ENCODE measurements at regions not wholly inside any gene's neighbourhood (a gene's known extent, or its start where the extent isn't known, plus 50 kb on each side); places are given as distances from the start of the nearest gene placed in this dataset.
"Not testable (repeated sequence)": the region's sequence is repeated elsewhere in the genome, so short reads cannot be mapped to it uniquely, and the experiment has no call there.

DNA sequence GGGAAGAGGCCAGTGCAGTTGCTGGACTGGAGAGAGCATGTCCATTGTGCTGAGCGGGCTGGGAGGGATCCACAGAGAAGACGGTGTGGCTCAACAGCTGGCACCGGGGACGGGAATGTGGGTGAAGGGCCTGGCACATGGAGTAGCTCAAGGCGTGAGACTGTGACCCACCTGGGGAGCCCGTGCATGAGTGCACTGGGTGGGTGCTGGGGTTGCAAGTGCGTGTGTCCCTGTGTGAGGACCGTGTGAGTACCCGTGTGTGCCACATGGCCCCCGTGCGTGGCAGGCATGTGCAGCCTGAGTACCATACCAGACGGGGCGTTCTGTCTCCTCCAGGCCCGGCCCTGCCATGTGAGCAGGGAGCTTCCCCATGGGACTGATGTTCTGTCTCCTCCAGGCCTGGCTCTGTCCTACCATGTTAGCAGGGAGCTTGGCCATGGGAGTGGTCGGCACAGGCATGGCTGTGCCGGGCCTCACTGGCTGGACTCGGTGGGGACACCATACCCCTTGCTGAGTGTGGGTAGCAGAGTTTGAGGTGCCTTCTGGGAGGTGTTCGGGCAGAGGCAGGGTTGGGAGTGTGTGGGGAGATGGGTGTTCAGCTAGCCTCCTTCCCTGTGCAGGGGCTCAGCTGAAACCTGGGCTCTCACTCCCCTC lies 234.4 kb downstream of the TMEM121 start:
- TF ChIP-seq, protein P1, sequence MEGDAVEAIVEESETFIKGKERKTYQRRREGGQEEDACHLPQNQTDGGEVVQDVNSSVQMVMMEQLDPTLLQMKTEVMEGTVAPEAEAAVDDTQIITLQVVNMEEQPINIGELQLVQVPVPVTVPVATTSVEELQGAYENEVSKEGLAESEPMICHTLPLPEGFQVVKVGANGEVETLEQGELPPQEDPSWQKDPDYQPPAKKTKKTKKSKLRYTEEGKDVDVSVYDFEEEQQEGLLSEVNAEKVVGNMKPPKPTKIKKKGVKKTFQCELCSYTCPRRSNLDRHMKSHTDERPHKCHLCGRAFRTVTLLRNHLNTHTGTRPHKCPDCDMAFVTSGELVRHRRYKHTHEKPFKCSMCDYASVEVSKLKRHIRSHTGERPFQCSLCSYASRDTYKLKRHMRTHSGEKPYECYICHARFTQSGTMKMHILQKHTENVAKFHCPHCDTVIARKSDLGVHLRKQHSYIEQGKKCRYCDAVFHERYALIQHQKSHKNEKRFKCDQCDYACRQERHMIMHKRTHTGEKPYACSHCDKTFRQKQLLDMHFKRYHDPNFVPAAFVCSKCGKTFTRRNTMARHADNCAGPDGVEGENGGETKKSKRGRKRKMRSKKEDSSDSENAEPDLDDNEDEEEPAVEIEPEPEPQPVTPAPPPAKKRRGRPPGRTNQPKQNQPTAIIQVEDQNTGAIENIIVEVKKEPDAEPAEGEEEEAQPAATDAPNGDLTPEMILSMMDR (IDR thresholded peaks at IDR 0.05; ENCODE audit: low read depth, low read length), result no peak
- no peak overlapping the region for H3K4me3 ChIP-seq (ENCODE audit: low read depth, low read length)

DNA sequence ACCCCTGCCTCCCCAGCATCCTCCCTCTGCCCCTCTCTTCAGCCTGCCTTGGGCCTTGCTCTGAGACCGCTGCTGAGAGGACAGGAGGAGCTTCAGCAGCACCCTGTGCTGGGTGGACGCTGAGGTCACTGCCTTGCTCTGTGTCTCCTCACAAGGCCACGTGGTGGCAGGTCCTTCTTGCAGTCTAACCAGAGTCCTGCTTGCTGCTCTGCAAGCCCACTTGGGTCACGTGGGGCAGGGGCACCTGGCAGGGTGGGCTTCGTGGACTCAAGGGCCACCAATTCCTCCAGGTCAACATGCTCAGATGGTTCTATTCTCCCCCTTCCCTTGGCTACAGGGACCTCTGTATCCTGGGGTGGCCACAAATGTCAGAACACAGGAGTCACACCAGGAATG lies 235.0 kb downstream of the TMEM121 start:
- H3K4me3 ChIP-seq (ENCODE audit: low read depth, low read length), result not testable (repeated sequence)

DNA sequence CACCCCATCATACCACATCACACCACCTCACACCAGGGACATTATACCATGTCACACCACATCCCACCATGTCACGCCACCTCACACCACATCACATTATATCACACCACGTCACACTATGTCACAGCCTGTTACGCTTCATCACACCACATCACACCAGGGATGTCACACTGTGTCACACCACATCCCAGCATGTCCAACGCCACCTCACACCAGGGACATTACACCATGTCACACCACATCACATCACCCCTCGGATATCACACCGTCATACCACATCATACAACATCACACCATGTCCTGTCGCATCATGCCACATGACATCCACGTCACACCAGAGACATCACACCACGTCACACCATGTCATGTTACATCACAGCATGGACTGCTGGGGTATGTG lies 235.5 kb downstream of the TMEM121 start:
- no peak overlapping the region for H3K4me3 ChIP-seq (ENCODE audit: low read depth, low read length)
- TF ChIP-seq, protein P1 (IDR thresholded peaks at IDR 0.05; ENCODE audit: low read depth, low read length), result no peak

DNA sequence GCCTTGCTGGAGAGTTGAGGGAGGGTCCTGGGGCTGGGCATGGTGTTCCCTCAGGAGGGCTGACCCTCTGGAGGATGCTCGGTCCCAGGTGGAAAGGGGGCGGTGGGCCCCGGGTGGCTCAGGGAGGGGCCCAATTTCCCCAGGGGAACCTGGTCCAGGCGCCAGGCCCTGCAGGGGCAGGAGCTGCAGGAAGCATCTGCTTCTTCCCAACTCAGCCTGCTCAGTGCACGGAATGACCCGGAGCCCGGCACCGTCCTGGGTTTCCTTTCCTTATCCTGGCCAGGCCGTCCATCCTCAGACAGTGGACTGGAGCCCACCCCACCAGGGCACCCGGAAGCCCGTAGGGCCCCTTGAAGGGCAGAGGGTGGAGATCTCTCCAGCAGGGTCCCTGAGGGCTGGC lies 235.9 kb downstream of the TMEM121 start:
- not testable (repeated sequence) for H3K4me3 ChIP-seq (ENCODE audit: low read depth, low read length)

DNA sequence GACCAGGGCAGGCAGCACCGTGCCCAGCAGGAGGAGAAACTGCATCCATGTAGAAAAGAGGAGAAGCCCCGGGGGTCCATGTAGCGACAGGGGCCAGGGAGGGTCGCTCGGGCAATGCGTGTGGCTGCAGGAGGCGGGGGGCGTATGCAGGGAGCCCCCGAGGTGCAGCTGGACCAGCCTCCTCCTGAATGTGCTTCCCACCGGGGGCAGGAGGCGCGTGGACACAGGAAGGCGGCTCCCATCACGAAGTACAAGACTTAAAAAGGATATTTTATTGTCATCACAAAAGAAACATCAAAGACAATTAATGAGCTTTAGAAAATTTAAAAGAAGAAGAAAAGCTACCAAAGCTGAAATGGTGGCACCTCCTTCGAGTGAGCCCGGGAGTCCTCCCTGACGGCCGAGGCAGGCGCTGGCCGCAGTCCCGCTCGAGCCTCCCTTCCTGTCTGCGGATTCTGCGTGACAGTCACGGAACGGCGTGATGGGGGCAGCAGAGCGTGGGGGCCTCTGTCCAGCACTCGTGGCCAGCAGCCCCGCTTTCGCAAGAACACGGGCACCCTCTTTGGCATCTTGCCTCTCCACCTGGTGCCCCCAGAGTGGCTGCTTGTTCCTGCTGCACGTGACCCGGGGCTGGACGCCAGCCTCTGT lies 238.0 kb downstream of the TMEM121 start:
- not testable (repeated sequence) for H3K4me3 ChIP-seq (ENCODE audit: low read depth, low read length)

DNA sequence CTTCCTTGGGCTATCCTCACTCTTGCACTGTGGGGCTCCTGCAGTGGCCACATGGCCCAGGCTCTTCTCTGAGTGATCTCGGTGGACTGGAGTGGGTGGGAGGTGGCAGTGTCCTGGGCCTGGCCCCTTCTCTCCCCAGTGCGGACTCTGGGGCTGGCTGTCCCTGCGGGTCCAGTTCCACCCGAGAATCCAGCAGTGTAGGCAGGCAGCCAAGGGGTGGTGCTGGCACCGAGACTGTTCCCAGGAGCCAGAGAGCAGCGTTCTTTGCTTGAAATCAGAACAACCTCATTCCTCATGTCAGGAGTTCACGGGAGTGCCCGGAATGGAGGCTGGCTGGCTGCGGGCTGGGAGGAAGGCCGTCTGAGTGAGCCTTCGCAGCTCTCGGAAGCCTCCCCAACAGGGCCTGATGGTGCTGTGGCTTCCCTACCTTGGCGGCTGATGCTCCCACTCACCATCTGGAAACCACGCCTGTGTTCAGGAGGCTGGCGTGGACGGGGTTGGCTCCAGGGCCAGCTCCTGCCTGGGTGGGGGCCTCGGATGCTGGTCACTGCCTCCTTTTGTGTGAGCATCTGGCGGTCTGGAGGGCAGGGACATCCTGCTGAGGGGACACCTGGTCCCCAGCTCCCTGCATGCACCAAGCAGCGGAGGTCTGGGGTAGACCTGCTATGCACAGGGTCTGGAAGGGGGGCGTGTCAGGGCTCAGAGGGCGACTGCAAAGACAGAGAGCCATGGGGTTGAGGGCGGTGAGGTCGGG lies 238.9 kb downstream of the TMEM121 start:
- not testable (repeated sequence) for H3K4me3 ChIP-seq (ENCODE audit: low read depth, low read length)

DNA sequence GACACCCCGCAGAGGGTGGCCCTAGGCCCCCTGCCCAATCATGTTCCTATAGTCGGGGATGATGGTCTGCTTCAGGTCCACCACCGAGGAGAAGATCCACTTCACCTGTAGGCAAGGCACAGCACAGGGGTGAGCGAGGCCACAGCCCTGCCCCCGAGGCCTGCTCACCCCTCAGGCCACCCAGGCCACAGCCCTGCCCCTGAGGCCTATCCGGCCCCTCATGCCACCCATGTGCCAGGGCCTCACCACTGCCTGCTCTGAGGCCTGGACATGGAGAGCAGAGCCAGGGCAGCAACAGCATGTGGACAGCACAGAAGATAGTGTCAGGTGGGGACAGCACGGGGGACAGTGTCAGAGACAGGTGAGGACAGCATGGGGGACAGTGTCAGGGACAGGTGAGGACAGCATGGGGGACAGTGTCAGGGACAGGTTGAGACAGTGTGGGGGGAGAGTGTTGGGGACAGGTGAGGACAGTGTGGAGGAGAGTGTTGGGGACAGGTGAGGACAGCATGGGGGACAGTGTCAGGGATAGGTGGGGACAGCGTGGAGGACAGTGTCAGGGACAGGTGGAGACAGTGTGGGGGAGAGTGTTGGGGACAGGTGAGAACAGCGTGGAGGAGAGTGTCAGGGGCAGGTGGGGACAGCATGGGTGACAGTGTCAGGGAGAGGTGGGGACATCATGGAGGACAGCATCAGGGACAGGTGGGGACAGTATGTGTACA lies 239.7 kb downstream of the TMEM121 start:
- no peak overlapping the region for H3K4me3 ChIP-seq (ENCODE audit: low read depth, low read length)
- TF ChIP-seq, protein P1 (IDR thresholded peaks at IDR 0.05; ENCODE audit: low read depth, low read length), result no peak

DNA sequence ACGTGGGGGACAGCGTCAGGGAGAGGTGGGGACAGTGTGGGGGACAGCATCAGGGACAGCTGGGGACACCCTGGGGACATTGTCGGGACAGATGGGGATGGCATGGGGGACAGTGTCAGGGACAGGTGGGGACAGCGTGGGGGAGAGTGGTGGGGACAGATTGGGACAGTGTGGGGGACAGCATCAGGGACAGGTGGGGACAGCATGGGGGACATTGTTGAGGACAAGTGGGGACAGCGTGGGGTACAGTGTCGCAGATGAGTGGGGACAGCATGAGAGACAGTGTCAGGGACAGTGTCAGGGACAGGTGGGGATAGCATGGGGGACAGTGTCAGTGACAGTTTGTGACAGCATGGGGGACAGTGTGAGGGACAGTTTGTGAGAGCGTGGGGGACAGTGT lies 240.9 kb downstream of the TMEM121 start:
- TF ChIP-seq, protein P1 (IDR thresholded peaks at IDR 0.05; ENCODE audit: low read depth, low read length), result no peak
- H3K4me3 ChIP-seq (ENCODE audit: low read depth, low read length), result no peak overlapping the region

DNA sequence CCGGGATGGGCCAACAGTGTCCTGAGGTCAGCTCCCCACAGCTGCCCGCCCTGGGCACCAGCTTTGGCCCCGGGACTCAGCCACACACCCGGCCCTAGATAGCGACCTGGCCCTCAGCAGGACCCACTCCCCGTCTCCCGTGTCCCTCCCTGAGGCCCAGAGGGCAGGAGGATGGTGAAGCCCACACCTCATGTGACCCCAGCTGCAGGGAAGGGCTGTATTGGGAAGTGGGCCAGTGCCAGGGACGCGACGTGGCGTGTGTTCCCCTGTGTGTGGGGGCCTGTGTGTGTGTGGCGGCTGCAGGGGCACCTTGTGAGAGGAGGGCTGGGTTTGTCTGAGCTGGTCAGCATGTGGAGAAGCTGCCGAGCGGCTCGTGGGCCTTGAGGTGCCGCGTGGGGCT lies 241.7 kb downstream of the TMEM121 start:
- not testable (repeated sequence) for H3K4me3 ChIP-seq (ENCODE audit: low read depth, low read length)

DNA sequence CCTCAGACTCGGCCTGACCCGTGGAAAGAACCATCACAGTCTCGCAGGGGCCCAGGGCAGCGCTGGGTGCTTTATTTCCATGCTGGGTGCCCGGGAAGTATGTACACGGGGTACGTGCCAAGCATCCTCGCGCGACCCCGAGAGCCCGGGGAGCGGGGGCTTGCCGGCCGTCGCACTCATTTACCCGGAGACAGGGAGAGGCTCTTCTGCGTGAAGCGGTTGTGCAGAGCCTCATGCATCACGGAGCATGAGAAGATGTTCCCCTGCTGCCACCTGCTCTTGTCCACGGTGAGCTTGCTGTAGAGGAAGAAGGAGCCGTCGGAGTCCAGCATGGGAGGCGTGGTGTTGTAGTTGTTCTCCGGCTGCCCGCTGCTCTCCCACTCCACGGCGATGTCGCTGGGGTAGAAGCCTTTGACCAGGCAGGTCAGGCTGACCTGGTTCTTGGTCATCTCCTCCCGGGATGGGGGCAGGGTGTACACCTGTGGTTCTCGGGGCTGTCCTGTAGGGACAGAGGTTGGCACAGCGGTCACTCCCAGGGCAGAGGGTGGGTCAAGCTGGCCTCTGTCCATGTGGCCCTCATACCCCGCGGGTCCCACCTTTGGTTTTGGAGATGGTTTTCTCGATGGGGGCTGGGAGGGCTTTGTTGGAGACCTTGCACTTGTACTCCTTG lies 242.8 kb downstream of the TMEM121 start:
- not testable (repeated sequence) for H3K4me3 ChIP-seq (ENCODE audit: low read depth, low read length)

DNA sequence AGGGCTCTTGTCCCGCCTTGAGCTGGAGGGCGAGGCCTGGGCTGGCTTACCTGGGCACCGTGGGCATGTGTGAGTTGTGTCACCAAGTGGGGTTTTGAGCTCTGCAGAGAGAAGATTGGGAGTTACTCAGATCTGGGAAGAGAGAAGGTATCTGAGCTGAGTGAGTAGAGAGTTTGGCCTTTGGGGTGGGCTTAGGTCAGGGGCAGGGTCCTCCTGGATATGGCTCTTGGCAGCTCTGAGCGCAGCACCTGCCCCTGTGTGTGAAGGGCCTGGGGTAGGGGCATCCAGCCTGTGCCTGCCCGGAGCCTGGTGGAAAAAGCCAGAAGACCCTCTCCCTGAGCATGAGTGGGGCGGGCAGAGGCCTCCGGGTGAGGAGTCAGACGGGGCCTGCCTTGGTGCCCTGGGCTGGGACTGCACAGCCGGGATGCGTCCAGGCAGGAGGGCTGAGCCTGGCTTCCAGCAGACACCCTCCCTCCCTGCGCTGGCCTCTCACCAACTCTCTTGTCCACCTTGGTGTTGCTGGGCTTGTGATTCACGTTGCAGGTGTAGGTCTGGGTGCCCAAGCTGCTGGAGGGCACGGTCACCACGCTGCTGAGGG lies 244.3 kb downstream of the TMEM121 start:
- not testable (repeated sequence) for H3K4me3 ChIP-seq (ENCODE audit: low read depth, low read length)

DNA sequence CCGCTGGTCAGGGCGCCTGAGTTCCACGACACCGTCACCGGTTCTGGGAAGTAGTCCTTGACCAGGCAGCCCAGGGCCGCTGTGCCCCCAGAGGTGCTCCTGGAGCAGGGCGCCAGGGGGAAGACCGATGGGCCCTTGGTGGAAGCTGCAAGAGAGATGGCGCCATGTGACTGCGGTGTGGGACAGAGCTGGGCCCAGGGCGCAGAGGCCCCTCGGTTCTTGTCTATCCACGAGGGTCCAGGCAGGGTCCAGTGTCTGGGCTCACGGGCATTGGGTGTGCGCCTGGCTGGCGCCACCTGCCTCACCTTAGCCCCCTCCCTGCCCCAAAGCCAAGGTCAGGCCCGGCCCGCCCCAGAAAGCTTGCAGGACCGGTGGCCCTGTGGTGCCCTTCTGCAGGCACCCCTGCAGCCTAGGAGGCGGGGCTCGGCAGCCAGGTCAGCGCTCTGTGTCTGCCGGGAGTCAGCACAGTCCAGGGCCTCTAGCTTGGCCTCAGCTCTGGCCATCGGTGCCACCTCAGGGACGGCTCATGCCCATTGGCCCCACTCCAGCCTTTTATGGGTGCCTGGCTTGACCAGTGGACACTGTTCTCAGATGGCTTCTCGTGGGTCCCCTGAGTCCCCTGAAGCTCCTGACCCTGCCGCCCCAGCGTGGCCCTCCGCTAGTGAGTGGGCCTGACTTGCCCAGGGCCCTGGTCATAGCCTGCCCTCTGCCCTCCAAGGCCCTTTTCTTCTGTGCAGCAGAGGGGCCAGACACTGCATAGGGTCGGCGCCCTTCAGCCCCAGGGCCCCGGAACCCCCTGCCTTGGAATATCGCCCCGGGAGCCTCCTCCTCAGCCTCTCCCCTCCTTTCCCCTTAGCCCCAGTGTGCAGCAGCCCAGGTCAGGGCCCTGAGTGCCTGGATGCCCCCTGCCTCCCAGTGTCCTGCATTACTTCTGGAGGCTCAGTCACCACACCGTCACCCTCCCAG lies 245.2 kb downstream of the TMEM121 start:
- not testable (repeated sequence) for H3K4me3 ChIP-seq (ENCODE audit: low read depth, low read length)
